DMS79 (cell line): ENCODE measurements at regions not wholly inside any gene's neighbourhood (a gene's known extent, or its start where the extent isn't known, plus 50 kb on each side); places are given as distances from the start of the nearest gene placed in this dataset.
"Not testable (repeated sequence)": the region's sequence is repeated elsewhere in the genome, so short reads cannot be mapped to it uniquely, and the experiment has no call there.

ENCODE experiments used
- DNase-seq: peaks from one replicate; lab custom pipeline; 2025; lab: John Stamatoyannopoulos, UW

DNA sequence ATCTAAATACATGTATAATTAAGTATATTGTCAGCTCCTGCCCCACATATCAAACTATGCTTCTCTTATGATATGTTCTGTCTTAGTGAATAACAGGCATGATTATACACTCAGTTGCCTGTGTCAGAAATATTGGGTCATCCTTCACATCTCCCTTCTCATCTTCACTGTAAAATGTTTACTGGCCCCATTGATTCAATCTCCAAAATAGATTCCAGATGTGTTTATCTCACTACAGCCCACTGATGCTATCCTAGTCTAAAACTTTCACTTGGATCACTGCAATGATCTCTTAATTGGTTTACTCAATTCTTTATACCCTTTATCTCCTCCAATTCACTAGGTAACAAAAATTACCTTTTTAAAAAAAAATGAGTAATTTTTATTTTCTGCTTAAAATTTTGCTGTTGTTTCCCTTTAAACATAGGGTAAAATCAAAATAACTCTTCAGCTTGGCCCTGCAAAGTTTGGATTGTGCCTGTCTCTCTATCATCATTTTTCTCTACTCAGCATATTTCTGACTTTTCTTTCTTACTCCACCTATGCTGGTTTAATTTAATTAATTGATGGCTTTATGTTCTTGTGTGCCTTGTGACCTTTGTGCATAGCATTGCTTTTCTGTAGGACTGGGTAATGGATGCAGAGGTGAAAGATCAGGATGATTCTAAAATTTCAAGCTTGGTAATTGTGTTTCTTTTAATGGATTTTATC is 233.9 kb upstream of the FOXP2 start:
- no peak for DNase-seq

DNA sequence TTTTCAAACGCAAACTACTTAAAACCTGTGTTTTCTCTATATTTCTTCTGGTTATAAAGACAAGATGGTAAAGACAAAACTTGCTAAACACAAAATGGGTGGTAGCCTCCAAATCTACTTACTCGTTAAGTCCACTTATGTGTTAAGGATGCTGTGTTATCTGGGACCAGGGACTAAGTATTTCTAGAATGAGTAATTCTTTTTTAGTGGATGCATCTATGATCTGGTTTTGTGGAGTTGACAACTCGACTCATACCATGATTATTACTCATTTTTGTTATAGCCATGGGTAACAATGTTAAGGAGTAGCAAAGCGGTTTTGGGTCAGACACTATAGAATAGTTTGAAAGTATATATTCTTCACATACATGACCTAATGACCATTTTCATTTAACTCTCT is 239.5 kb upstream of the FOXP2 start:
- no peak for DNase-seq

DNA sequence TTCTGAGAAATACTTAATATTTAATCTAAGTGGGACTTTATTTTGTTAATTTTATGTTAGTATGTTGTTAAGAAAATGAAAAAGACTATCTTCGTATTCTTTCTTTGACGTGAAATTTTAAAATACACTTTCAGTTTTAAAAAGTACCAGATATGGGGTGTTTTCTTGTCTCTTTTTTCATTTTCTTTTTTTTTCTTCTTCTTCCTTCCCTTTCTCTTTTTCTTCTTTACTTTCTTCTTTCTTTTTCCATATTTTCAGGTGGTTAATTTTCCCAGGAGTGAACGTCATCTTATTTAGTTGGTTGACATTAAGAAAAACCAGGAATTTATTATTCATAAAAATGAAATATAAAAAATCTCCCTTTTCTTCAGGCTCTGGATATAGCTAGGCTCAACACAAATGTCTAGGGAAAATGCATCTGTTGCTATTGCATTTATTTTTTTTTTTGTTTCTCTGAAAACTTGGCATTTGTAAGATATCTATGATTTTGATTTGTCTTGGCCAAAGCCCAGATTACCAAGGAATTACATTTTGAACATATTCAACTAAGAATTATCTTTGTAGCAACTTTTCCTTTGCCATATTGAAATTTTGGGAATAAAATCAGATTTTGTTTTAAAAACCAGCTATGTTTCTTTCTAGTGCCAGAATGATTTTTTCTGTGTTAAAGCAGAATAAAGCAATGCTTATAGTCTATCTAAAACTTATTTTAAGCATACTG is 241.3 kb upstream of the FOXP2 start:
- DNase-seq, result no peak

DNA sequence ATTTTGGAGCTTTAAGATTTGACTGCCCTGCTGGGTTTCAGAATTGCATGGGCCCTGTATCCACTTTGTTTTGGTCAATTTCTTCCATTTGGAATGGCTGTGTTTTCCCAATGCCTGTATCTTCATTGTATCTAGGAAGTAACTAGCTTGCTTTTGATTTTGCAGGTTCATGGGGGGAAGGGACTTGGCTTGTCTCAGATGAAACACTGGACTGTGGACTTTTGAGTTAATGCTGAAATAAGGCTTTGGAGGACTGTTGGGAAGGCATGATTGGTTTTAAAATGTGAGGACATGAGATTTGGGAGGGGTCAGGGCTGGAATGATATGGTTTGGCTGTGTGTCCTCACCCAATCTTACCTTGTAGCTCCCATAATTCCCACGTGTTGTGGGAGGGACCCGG is 245.2 kb upstream of the FOXP2 start:
- not testable (repeated sequence) for DNase-seq

DNA sequence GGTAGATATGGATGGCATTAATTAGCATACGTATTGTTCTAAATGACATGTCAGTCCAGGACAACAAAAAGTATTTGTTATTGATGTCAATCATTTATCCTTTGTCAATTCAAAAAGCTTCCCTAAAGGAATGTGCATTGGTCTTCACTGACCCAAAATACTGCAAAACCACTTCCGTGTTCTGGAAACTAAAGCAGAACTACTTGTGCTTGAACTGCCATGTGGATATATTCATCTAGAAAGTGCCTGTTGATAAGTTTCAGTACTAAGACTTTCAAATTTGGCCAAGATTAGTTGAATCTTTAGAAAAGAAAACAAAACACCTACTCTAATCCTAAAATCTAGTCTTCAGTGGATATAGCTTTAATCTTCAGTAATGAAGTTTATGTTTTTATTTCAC is 242.1 kb upstream of the PPP1R3A start:
- DNase-seq, result no peak

DNA sequence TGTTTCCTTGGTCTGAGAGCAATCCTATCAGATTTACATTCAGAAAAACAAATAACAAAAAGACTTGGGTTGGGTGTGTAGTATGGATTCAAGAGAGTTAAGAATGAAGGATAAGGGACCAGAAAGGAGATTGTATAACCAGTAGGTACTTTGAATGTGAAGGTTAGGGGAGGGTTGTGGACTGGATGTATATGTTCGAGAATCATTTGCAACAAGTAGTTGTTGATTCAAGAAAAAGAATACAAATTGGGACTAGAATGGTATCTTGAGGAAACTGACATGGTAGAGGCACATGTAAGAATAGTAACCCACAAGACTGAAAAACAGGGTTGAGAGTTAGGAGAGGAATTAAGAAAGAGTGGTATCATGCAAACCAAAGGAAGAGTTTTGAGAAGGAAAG is 240.0 kb upstream of the PPP1R3A start:
- no peak for DNase-seq

DNA sequence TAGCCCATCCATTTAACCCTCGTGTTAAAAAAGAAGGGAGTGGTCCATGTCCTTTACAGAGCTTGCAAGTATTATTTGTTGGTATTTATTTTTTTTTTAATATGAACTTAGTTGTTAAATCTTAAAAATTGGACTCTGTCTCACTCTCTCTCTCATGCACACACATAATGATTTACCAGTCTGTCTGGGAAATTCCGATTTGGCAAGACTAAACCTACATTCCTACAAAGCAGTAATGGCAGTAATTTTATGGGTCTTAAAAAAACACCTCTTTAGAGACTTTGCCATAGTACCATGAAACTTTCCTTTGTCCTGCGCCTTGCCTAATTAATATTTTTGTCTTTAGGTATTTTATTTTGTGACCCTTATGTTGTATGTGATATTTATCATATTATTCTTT is 239.5 kb upstream of the PPP1R3A start:
- DNase-seq, result no peak

DNA sequence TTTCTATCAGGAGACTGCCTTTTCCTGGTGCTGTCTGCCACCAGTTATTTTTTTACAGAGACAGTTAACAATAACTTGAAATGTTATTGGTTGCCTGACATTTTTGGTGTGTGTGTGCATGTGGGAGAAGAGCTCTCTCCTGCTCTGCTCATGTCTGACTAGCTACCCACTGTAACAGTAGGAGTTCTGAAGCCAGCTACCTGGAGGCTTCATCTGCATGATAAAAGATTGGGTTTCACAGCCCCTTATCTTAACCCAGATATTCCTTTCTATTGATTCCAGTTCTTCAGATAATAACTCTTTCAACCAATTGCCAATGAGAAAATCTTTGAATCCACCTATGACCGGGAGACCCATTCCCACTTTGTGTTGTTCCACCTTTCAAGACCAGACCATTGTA is 237.4 kb upstream of the PPP1R3A start:
- no peak for DNase-seq

DNA sequence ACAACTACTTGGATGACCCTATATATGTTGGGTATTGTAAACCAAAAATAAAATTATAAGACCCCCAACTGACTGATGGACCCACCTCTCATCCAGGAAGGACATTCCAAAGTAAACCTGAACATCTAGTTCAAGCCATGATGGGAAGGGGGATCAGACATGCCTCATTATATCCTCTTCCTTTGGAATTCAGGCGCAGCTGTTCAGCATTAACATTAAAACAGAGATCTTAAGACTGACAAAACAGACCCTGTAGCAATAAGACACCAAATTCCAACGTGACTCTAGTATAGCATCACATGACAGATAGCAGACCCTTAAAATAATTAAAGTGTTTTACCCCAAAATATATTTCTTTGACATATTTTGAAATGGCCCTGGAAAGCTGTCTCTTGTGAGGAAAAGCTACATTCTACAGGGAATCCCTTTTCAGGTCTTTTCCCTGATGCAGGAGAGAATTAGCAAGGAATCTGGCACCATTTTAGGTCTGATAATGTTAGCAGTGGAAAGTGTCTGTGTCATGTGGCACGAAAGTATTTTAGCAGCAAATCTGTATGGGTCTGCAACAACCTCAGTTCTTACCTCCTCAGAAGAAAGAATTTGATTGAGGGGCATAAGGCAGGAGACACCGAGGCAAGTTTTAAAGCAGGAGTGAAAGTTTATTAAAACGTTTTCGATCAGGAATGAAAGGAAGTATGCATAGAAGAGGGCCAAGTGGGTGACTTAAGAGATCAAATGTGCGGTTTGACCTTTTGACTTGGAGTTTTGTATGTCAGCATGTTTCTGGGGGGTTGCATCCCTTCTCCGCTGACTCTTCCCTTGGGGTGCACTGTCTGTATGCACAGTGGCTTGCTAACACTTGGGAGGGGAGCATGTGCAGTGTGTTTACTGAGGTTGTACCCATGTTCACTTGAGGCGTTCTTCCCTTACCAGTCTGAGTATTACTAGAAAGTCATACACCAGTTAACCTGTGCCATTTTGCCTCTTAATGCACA is 236.6 kb upstream of the PPP1R3A start:
- no peak for DNase-seq

DNA sequence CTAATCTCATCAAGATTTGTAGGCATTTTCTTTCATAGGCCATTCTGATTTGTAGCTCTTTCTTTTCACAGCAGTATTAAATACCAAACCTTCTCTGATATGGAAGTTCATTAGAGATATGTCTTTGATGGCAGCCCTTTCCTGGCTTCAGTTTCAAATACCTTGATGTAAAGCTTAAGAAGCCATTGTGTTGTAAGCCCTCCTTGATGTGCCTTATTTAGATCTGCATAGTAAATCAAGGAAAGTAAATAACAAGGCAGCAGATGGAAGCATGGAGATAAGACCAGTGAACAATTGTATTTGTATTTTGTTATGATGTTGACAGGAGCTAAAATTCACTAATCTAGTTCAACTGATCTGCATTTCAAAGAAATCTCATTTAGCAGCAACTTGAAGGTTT is 234.9 kb upstream of the PPP1R3A start:
- DNase-seq, result no peak

DNA sequence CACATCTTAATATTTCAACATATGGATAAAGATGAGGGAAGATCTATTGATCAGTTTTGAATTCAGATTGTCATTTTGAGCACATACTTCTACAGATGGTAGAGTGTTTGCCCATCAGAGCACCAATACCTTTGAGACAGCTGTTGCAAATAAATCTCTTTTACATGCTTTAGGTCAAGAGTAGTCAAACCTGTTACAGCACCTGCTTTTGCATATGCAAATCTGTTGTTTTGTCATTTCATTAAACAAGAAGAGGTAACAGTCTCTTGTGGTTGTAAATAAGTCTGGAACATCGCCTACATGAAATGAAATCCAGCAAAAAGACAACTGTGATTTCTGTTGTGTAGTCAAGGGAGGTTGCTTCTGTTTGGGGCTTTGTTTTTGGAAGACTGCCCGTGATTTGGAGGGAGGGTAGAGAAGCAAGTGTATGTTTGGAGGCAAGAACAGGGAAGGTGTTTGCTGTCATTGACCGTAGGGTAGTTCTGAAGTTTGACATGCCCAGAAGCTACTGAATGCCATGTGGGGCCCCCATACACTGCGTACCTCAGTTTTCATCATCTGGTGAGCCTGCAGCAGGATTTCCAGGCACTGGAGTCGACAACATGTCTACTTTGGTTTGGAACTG is 233.6 kb upstream of the PPP1R3A start:
- no peak for DNase-seq

DNA sequence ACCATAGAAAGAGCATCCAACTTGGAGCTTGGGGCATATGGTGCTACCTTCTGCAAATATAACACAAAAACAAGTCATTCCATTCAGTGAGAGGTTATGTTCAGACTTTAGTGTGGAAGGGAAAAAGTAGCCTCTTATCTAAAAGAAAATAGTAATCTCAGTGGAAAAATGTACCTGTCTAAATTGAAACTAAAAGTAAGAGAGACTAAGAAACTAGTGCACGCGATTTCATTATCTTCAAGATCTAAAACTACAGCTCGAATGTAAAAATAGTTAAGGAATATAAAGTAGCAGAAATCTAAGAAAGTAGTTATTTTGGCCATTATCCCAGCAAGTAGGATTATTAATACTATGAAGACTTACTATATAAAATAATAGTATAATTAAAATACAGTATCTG is 233.0 kb upstream of the PPP1R3A start:
- DNase-seq, result no peak

DNA sequence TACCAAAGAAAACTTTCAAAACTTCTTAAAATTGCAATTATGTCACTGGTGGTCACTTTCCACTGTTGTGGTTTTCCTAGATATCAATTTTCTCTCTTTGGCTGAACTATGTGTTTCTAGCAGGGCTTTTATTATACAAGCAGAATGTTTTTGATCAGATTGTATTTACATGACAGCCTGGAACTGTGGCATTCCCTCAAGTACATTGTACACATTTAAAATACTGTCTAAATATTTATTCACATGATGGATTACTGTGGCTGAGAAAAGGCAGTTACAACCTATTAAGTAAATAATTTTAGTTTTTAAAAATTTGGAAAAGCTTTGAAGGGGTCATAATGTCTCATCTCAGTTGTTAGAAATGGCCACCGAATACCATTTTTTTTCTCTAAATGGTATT is 231.9 kb upstream of the PPP1R3A start:
- no peak for DNase-seq

DNA sequence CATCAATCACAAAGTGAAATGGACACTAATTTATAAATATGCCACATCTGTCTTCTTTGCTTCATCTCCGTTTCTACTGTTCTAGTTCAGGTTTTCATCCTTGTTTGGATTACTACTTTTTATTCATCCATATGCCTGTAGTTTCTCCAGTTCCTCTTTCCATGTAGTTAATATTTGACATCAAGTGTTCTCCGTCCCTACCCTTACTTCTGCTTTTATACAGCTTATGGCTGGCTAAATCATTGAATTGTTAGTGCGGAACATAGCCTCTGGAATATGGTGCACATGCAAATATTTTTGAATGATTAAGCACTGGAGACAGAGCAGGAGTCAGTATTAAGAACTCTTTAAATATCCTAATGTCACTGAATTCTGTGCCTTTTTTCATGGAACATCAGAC is 230.0 kb upstream of the PPP1R3A start:
- no peak for DNase-seq

DNA sequence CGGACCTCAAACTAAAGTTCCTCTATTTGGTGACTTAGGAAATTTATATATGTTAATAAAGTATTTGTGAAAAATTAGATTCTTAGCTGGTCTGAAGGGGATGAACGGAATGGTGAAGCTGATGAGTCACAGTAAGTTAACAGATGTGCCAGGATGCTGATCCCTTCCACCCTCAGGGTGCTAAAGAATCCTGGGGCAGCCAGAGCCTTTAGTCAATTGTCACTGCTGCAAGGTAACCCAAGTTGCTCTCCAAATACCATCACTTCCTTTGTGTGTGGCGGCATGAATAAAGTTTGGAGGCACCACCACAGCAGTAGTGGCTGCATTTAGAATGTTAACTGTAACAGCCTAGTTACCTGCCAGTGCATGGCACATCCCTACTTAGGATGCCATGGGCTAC is 222.6 kb upstream of the PPP1R3A start:
- DNase-seq, result no peak

DNA sequence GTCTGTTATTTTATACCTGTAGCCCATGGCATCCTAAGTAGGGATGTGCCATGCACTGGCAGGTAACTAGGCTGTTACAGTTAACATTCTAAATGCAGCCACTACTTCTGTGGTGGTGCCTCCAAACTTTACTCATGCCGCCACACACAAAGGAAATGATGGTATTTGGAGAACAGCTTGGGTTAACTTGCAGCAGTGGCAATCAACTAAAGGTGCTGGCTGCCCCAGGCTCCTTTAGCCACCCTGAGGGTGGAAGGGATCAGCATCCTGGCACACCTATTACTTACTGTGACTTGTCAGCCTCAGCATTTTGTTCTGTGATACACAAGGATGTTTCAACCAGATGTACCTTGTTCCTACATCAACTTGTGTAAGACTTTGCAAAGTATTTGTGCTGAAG is 221.8 kb upstream of the PPP1R3A start:
- DNase-seq, result no peak

DNA sequence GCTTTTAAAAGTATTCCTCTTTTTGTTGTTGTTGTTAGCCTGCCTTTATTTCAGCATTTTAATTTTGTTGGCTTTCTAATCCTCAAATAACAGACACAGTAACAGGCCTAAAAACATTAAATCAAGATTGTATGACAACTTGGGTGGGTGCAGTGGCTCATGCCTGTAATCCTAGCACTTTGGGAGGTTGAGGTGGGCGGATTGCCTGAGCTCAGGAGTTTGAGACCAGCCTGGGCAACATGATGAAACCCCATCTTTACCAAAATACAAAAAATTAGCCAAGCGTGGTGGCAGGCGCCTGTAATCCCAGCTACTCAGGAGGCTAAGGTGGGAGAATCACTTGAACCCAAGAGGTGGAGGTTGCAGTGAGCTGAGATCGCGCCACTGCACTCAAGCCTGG is 220.9 kb upstream of the PPP1R3A start:
- DNase-seq, result not testable (repeated sequence)

DNA sequence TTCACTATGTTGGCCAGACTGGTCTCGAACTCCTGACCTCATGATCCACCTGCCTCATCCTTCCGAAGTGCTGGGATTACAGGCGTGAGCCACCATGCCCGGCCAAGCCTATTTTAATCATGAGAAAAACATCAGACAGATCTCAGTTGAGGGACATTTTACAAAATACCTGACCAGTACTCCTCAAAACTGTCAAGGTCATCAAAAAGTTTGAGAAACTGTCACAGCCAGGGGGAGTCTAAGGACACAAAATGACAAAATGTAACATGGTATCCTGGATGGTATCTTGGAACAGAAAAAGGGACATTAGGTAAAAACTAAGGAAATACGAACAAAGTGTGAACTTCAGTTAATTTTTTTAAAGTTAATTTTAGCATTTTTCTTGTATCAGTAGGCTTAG is 219.8 kb upstream of the PPP1R3A start:
- DNase-seq, result no peak

DNA sequence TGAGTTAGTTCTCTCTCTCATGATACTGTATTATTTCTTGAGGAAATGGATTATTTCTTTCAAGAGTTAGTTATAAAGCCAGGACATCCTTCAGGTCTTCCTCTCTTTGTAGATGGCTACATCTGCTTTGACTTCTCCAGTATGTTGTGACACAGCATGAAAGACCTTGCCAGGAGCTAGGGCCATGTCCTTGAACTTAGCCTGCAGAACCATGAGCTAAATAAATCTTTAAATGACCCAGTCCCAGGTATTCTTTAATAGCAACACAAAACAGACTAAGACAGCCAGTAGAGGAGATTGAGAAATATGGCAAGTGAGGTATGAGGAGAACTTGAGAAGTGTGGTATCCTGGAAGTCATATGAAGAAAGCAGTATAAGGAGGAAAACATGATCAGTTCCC is 214.9 kb upstream of the PPP1R3A start:
- no peak for DNase-seq

DNA sequence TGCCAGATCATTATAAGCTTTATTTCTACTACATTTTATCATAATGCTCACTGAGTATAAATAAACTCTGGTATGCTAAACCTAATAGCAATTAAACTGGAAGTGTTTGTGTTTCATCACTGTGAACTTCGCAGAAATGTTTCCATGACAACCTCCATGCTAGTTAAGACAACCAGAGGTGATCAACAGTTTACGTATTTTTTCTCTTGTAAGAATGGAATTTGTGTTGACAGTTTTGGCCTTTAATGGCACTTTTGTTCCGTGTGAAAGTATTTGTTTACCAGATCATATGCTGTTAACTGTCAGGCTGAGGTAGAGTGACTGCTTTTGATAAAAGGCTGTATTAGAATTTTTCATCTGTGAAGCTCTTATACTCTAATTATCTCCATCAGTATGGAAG is 212.1 kb upstream of the PPP1R3A start:
- no peak for DNase-seq

DNA sequence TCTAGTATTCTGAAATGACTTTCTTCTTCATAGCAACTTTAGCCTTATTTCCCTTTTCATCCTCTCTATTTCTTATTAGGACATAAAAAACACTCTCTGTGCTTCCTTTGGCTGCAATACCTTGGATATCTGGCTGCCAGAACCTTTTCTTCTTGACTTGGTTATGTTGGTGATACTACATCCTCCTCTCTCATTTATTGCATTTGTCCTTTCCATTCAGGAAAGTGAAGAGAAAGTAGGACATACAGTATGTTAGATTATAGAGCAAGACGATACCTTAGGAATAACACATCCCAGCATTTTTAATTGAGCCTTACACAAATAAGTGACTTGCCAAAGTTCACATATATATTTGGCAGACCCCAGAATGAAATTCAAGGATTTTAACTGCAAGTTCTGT is 210.1 kb upstream of the PPP1R3A start:
- no peak for DNase-seq

DNA sequence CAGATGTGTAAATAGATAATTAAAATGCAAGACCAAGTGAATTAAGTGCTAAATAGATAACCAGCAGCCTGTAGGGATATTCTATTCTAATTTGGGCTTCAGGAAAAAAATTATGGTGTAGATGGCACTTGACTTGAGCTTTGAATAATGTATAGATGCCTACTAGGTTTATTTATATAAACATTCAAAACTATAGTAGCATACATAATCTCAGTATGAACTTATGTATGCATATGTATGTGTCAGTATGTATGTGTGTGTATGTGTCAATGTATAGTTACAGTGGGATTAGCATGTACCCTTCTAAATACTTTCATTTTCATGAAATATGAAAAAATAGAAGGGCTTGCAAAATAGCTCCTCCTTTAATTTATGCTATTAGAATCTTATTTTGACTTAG is 207.3 kb upstream of the PPP1R3A start:
- DNase-seq, result no peak
